MM.1S (cell line): ENCODE measurements at regions not wholly inside any gene's neighbourhood (a gene's known extent, or its start where the extent isn't known, plus 50 kb on each side); places are given as distances from the start of the nearest gene placed in this dataset.
A peak's percentile ranks its signal among the peaks of the same experiment; 100 is the strongest.

ENCODE experiments used
- DNase-seq: peaks from one replicate; pipeline ENCODE4 v3.0.0-alpha.2; 2015
- H2AFZ ChIP-seq: fragments of 300-600 bp; sonication (generic); 2 replicates; pipeline ENCODE4 v1.6.0; 2016; ENCODE audit warnings: antibody characterized with exemption, low read length
- H3F3A ChIP-seq: fragments of 300-600 bp; sonication (generic); 2 replicates; pipeline ENCODE4 v1.6.1; 2016; ENCODE audit warnings: mild to moderate bottlenecking, antibody characterized with exemption, low read length, moderate library complexity, mixed read lengths; ENCODE audit not compliant: insufficient read depth
- H3K27ac ChIP-seq: fragments of 300-600 bp; sonication (generic); 2 replicates; pipeline ENCODE4 v1.5.1; 2016; ENCODE audit warnings: mild to moderate bottlenecking, low read length
- H3K27me3 ChIP-seq: fragments of 300-600 bp; sonication (generic); replicated peaks from 2 replicates; pipeline ENCODE4 v1.6.0; 2016; ENCODE audit warnings: low read length; ENCODE audit not compliant: insufficient read depth
- H3K36me3 ChIP-seq: fragments of 300-600 bp; sonication (generic); replicated peaks from 2 replicates; pipeline ENCODE4 v1.6.1; 2016; ENCODE audit warnings: mild to moderate bottlenecking, low read length, mixed read lengths; ENCODE audit not compliant: insufficient read depth
- H3K4me1 ChIP-seq: fragments of 300-600 bp; sonication (generic); 2 replicates; pipeline ENCODE4 v1.6.1; 2016; ENCODE audit warnings: low read length, mixed read lengths
- H3K4me2 ChIP-seq: fragments of 300-600 bp; sonication (generic); 2 replicates; pipeline ENCODE4 v1.6.0; 2016; ENCODE audit warnings: low read depth, low read length
- H3K4me3 ChIP-seq: fragments of 300-600 bp; sonication (generic); 2 replicates; pipeline ENCODE4 v1.5.1; 2016; ENCODE audit warnings: low read length, mixed read lengths
- H3K79me2 ChIP-seq: fragments of 300-600 bp; sonication (generic); 2 replicates; pipeline ENCODE4 v1.6.1; 2016; ENCODE audit warnings: mixed run types, low read length, mixed read lengths
- H3K9ac ChIP-seq: fragments of 300-600 bp; sonication (generic); 2 replicates; pipeline ENCODE4 v1.6.1; 2016; ENCODE audit warnings: low read length, mixed read lengths
- H3K9me2 ChIP-seq: fragments of 300-600 bp; sonication (generic); replicated peaks from 2 replicates; pipeline ENCODE4 v1.6.1; 2016; ENCODE audit warnings: mild to moderate bottlenecking, low read length, mixed read lengths; ENCODE audit not compliant: insufficient read depth
- H3K9me3 ChIP-seq: fragments of 300-600 bp; sonication (generic); replicated peaks from 2 replicates; pipeline ENCODE4 v1.6.1; 2016; ENCODE audit warnings: mild to moderate bottlenecking, low read length, mixed read lengths; ENCODE audit not compliant: insufficient read depth
- H4K20me1 ChIP-seq: fragments of 300-600 bp; sonication (generic); 2 replicates; pipeline ENCODE4 v1.6.1; 2016; ENCODE audit warnings: mild to moderate bottlenecking, low read length, moderate library complexity, mixed read lengths; ENCODE audit not compliant: insufficient read depth
- EZH2 ChIP-seq: fragments of 300-600 bp; sonication (generic); optimal IDR thresholded peaks from 2 replicates; pipeline ENCODE3; 2017; ENCODE audit warnings: low read depth, mild to moderate bottlenecking, antibody characterized with exemption, low read length, mixed read lengths
- EZH2phosphoT487 ChIP-seq: fragments of 300-600 bp; sonication (generic); IDR thresholded peaks from 2 replicates; pipeline ENCODE4 v1.6.1; 2018; ENCODE audit warnings: antibody characterized with exemption, low read length
- TF ChIP-seq, protein P1 (sequence below): fragments of 300-600 bp; sonication (generic); IDR thresholded peaks from 2 replicates; pipeline ENCODE4 v1.5.1; 2016; ENCODE audit warnings: antibody characterized with exemption, low read length, mixed read lengths

DNA sequence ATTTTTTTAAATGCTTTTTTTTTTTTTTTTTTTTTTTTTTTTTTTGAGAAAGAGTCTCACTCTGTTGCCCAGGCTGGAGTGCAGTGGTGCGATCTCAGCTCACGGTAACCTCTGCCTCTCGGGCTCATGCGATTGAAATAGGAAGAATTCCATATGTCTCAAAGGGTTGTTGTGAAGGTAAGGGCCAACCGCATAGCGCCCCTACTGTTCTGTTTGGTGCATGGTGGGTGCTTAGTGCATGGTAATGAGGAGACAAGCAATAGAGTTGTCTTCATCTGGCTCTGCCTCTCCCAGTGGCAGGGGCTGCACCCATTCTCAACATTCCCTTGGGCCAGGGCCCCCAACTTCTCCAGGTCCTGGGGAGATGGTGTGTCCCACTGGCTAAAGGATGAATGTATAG lies 68.7 kb downstream of the RASL11A start:
- no peak for TF ChIP-seq EZH2
- TF ChIP-seq, protein P1, sequence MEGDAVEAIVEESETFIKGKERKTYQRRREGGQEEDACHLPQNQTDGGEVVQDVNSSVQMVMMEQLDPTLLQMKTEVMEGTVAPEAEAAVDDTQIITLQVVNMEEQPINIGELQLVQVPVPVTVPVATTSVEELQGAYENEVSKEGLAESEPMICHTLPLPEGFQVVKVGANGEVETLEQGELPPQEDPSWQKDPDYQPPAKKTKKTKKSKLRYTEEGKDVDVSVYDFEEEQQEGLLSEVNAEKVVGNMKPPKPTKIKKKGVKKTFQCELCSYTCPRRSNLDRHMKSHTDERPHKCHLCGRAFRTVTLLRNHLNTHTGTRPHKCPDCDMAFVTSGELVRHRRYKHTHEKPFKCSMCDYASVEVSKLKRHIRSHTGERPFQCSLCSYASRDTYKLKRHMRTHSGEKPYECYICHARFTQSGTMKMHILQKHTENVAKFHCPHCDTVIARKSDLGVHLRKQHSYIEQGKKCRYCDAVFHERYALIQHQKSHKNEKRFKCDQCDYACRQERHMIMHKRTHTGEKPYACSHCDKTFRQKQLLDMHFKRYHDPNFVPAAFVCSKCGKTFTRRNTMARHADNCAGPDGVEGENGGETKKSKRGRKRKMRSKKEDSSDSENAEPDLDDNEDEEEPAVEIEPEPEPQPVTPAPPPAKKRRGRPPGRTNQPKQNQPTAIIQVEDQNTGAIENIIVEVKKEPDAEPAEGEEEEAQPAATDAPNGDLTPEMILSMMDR: peak; percentile 40
- Histone ChIP-seq H3K79me2 (no peaks in the 10 kb centered on the region), H3F3A (no peaks in the 10 kb centered on the region), H3K9me3 (no peaks in the 10 kb centered on the region), H2AFZ (no peak overlapping the region), H3K9ac (no peak overlapping the region), H3K27ac (no peak overlapping the region), H3K4me3 (no peak overlapping the region), H3K4me1 (no peaks in the 10 kb centered on the region), H3K27me3 (no peaks in the 10 kb centered on the region), H4K20me1 (no peaks in the 10 kb centered on the region), H3K4me2 (no peak overlapping the region), H3K9me2 (no peaks in the 10 kb centered on the region), H3K36me3 (no peaks in the 10 kb centered on the region)
- peak; percentile 45 for DNase-seq

DNA sequence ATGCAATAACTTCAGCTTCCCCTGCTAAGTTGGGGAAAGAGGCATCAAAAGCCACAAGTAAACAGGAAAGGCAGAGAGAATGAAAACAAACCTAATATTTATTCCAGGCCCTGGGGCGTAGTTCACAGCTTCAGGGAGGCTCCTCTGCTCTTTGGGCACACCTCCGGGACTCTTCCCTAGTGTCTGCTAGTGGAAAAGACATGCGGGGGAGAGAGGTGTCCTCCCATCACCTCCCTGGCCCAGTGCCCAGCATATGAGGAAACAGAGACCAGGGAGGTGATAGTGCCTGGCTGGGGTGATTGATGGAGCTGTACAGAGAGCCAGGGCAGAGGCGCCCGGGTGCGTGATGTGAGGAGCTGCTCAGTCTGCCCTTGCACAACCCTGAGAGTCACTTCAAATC lies 71.0 kb downstream of the RASL11A start:
- H3K4me2 ChIP-seq: no peak overlapping the region
- no peak overlapping the region for H3K27ac ChIP-seq
- no peaks in the 10 kb centered on the region for H3K79me2 ChIP-seq
- no peak overlapping the region for H3K9ac ChIP-seq
- no peak overlapping the region for H2AFZ ChIP-seq
- no peaks in the 10 kb centered on the region for H3K9me2 ChIP-seq
- no peaks in the 10 kb centered on the region for H4K20me1 ChIP-seq
- no peaks in the 10 kb centered on the region for H3F3A ChIP-seq
- TF ChIP-seq EZH2: no peak
- TF ChIP-seq, protein P1: no peak
- TF ChIP-seq EZH2phosphoT487: no peak
- no peaks in the 10 kb centered on the region for H3K27me3 ChIP-seq
- no peak for DNase-seq
- H3K4me3 ChIP-seq: no peak overlapping the region
- no peaks in the 10 kb centered on the region for H3K4me1 ChIP-seq
- H3K36me3 ChIP-seq: no peaks in the 10 kb centered on the region
- H3K9me3 ChIP-seq: no peaks in the 10 kb centered on the region

DNA sequence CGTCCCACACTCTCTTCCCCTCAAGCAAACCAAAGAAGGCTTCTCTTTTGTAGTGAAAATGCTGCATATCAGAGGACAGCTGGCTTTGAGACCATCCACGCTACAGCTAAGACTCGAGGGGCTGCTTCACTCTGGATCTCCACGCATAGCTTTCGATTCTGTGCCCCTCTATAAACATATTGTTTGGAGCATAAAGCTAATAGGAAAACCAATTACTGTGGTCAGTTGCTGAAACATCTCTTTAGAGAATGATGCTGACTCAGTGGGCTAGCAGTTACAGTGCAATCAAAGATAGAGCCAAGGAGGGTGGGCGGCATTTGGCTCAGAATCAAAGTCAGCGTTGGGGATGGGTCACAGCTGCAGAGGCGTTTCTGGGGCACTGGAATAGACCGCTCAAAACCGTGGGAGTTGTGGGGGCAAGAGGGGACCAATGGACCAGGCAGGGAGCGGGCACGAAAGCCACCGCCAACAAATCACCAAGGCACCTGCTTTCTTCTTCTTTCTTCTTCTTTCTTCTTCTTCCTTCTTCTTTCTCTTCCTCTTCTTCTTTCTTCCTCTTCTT lies 76.7 kb downstream of the RASL11A start:
- no peak for DNase-seq
- no peaks in the 10 kb centered on the region for H3K9me2 ChIP-seq
- no peaks in the 10 kb centered on the region for H3K36me3 ChIP-seq
- no peaks in the 10 kb centered on the region for H3K27me3 ChIP-seq
- H3K9me3 ChIP-seq: no peaks in the 10 kb centered on the region
- H3K27ac ChIP-seq: no peak overlapping the region
- H2AFZ ChIP-seq: no peak overlapping the region
- H3K4me3 ChIP-seq: no peak overlapping the region
- no peaks in the 10 kb centered on the region for H3F3A ChIP-seq
- H3K4me2 ChIP-seq: no peak overlapping the region
- no peaks in the 10 kb centered on the region for H3K79me2 ChIP-seq
- H4K20me1 ChIP-seq: no peaks in the 10 kb centered on the region
- no peak overlapping the region for H3K9ac ChIP-seq
- no peak for TF ChIP-seq EZH2
- TF ChIP-seq EZH2phosphoT487: no peak
- TF ChIP-seq, protein P1: no peak
- no peaks in the 10 kb centered on the region for H3K4me1 ChIP-seq
